Spleen (tissue), 11 donors: ENCODE measurements at regions not wholly inside any gene's neighbourhood (a gene's known extent, or its start where the extent isn't known, plus 50 kb on each side); places are given as distances from the start of the nearest gene placed in this dataset.

Experiments
- DNase-seq: peaks from one replicate; pipeline ENCODE4 v3.0.0-alpha.2; 2020
- H3K27ac ChIP-seq, 8 donors: fragments of 200-600 bp; sonication (generic) in 7 of 8; 1 replicate in 4 of 8; 2 replicates in 4 of 8; pipeline versions ENCODE4 v1.5.0 to v1.8.0; 2016 to 2021; ENCODE audit warnings: inconsistent platforms in 4 of 8, mild to moderate bottlenecking in 4 of 8, moderate library complexity in 1 of 8
- H3K27me3 ChIP-seq, 7 donors: fragments of 200-600 bp; sonication (generic) in 6 of 7; replicated peaks in 1 of 7; 1 replicate in 4 of 7; 2 replicates in 3 of 7; pipeline versions ENCODE4 v1.5.0 to v1.8.0; 2016 to 2021; ENCODE audit warnings: inconsistent platforms in 3 of 7, mild to moderate bottlenecking in 1 of 7
- H3K36me3 ChIP-seq, 6 donors: fragments of 200-600 bp; sonication (generic) in 5 of 6; 1 replicate in 4 of 6; 2 replicates in 2 of 6; pipeline versions ENCODE4 v1.5.0 to v1.8.0; 2016 to 2021; ENCODE audit warnings: inconsistent platforms in 2 of 6
- H3K4me1 ChIP-seq, 6 donors: fragments of 200-600 bp; sonication (generic) in 5 of 6; 1 replicate in 3 of 6; 2 replicates in 3 of 6; pipeline versions ENCODE4 v1.5.0 to v1.8.0; 2016 to 2021; ENCODE audit warnings: inconsistent platforms in 3 of 6
- H3K4me3 ChIP-seq, 8 donors: fragments of 200-600 bp; sonication (generic) in 7 of 8; 1 replicate in 4 of 8; 2 replicates in 4 of 8; pipeline versions ENCODE4 v1.5.0 to v1.8.0; 2016 to 2021; ENCODE audit warnings: inconsistent platforms in 4 of 8, mild to moderate bottlenecking in 4 of 8, moderate library complexity in 2 of 8
- H3K9me3 ChIP-seq, 8 donors: fragments of 200-600 bp; sonication (generic) in 7 of 8; 1 replicate in 4 of 8; 2 replicates in 4 of 8; pipeline versions ENCODE4 v1.5.0 to v1.8.0; 2016 to 2021; ENCODE audit warnings: inconsistent platforms in 4 of 8
- POLR2A ChIP-seq, 3 donors: fragments of 450-650 bp; IDR thresholded peaks; one replicate each; pipeline ENCODE4 v1.5.1; 2017; ENCODE audit warnings: antibody characterized with exemption in 3 of 3, mild to moderate bottlenecking in 1 of 3
- POLR2AphosphoS5 ChIP-seq, 3 donors: sonication (generic); formaldehyde crosslinking; IDR thresholded peaks; one replicate each; pipeline ENCODE4 v1.5.1; 2017; ENCODE audit warnings: antibody characterized with exemption in 3 of 3
- WGBS, 5 donors: extraction: QIAGEN DNeasy Blood & Tissue Kit in 3 of 5; methylation state at CpG; one replicate each; pipeline versions ENCODE4 v1.1.5 to v1.1.7; 2013 to 2018; 5-methylcytosine and 5-hydroxymethylcytosine counted together
- intact Hi-C: fragments of 100-400 bp; cut with DNase I; formaldehyde crosslinking; loops from one replicate; pipeline ENCODE4 v1.15.0; 2023; ENCODE audit warnings: low total_unique reads
- TF ChIP-seq, protein P1 (sequence below), 11 experiments: fragments of 200-600 bp in 7 of 11; fragments of 450-650 bp in 4 of 11; sonication (generic) in 4 of 11; IDR thresholded peaks in 8 of 11; conservative IDR thresholded peaks in 3 of 11; 1 replicate in 7 of 11; 2 replicates in 4 of 11; pipeline versions ENCODE4 v1.4.0 to v1.8.0; 2016 to 2021; ENCODE audit warnings: antibody characterized with exemption in 11 of 11, inconsistent platforms in 4 of 11, mild to moderate bottlenecking in 1 of 11
- donor health status: healthy with polysubstance abuse.
- donor health status: DM: no; HTN: no; CAD: no; lungs with moderate emphysema.
- donor health status: DM: no; HTN: no; CAD: no.
- donor health status: Bipolar disorder and iron deficiency.
- donor health status: healthy.
- donor health status: DM: no; HTN: no; CAD: no.
- donor health status: DM: yes; HTN: yes; CAD: no.

DNA sequence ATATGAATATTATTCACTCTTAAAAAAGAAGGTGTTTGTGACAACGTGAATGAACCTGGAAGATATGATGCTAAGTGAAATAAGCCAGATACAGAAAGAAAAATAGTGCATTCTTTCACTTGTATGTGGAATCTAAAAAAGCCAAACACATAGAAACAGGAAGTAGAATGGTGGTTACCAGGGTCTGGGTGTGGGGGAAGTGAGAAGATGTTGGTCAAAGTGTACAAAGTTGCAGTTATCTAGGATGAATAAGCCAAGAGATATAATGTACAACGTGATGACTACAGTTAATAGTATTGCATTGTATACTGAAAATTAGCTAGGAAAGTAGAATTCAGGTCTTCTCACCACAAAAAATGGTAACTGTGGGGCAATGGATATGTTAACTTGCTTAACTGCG lies 151.1 kb upstream of the HCRTR2 start:
- Histone ChIP-seq H3K27ac (no peak overlapping the region), H3K9me3 (peaks cover 0 to 7% (median 0%) of the 10 kb centered on the region in 8 donors), H3K27me3 (no peaks in the 10 kb centered on the region), H3K4me1 (no peaks in the 10 kb centered on the region), H3K4me3 (no peak overlapping the region), H3K36me3 (no peaks in the 10 kb centered on the region)
- 56 to 69% (median 58%) methylated on average over 3 of the region's 3 CpGs for WGBS, 5 donors
- TF ChIP-seq POLR2AphosphoS5 (IDR thresholded peaks at IDR 0.05) (no peak), POLR2A (IDR thresholded peaks at IDR 0.05) (no peak)
- TF ChIP-seq, protein P1, sequence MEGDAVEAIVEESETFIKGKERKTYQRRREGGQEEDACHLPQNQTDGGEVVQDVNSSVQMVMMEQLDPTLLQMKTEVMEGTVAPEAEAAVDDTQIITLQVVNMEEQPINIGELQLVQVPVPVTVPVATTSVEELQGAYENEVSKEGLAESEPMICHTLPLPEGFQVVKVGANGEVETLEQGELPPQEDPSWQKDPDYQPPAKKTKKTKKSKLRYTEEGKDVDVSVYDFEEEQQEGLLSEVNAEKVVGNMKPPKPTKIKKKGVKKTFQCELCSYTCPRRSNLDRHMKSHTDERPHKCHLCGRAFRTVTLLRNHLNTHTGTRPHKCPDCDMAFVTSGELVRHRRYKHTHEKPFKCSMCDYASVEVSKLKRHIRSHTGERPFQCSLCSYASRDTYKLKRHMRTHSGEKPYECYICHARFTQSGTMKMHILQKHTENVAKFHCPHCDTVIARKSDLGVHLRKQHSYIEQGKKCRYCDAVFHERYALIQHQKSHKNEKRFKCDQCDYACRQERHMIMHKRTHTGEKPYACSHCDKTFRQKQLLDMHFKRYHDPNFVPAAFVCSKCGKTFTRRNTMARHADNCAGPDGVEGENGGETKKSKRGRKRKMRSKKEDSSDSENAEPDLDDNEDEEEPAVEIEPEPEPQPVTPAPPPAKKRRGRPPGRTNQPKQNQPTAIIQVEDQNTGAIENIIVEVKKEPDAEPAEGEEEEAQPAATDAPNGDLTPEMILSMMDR (IDR thresholded peaks at IDR 0.05 in 8 of 11, conservative IDR thresholded peaks at IDR 0.05 in 3 of 11), result no peak
- intact Hi-C loops, result no loop called here
- DNase-seq, result no peak

- Histone ChIP-seq H3K36me3 (no peaks in the 10 kb centered on the region), H3K4me1 (no peaks in the 10 kb centered on the region)
- intact Hi-C loops, result no loop called here
Observed at GRCh38 chr6:55033016-55033546, 141.2 kb upstream of the HCRTR2 start.

GRCh38 chr6:55034752-55035151 lies 139.6 kb upstream of the HCRTR2 start:
- Histone ChIP-seq H3K4me1 (no peaks in the 10 kb centered on the region), H3K27me3 (no peaks in the 10 kb centered on the region), H3K27ac (no peak overlapping the region), H3K9me3 (peaks cover 0 to 30% (median 6%) of the 10 kb centered on the region in 8 donors), H3K36me3 (no peaks in the 10 kb centered on the region), H3K4me3 (no peak overlapping the region)
- 37 to 55% (median 43%) methylated on average over 3 of the region's 3 CpGs for WGBS, 5 donors
- intact Hi-C loops, result no loop called here
- DNase-seq, result no peak
- TF ChIP-seq POLR2A (IDR thresholded peaks at IDR 0.05) (no peak), POLR2AphosphoS5 (IDR thresholded peaks at IDR 0.05) (no peak)
- TF ChIP-seq, protein P1 (IDR thresholded peaks at IDR 0.05 in 8 of 11, conservative IDR thresholded peaks at IDR 0.05 in 3 of 11), result no peak

More at GRCh38 chr6:55033016-55033546, 141.2 kb upstream of the HCRTR2 start:
- Histone ChIP-seq H3K27me3 (no peaks in the 10 kb centered on the region), H3K9me3 (peaks cover 0 to 30% (median 8%) of the 10 kb centered on the region in 8 donors), H3K27ac (no peak overlapping the region), H3K4me3 (no peak overlapping the region)
- DNase-seq, result no peak
- TF ChIP-seq POLR2AphosphoS5 (IDR thresholded peaks at IDR 0.05) (no peak), POLR2A (IDR thresholded peaks at IDR 0.05) (no peak)
- TF ChIP-seq, protein P1 (IDR thresholded peaks at IDR 0.05 in 8 of 11, conservative IDR thresholded peaks at IDR 0.05 in 3 of 11), result no peak

- Histone ChIP-seq H3K4me1 (no peaks in the 10 kb centered on the region), H3K9me3 (peaks cover 0 to 11% (median 0%) of the 10 kb centered on the region in 8 donors), H3K27ac (no peak overlapping the region), H3K36me3 (no peaks in the 10 kb centered on the region), H3K4me3 (no peak overlapping the region), H3K27me3 (no peaks in the 10 kb centered on the region)
- intact Hi-C loops, result no loop called here
- no peak for TF ChIP-seq POLR2A (IDR thresholded peaks at IDR 0.05)
- TF ChIP-seq, protein P1 (IDR thresholded peaks at IDR 0.05 in 8 of 11, conservative IDR thresholded peaks at IDR 0.05 in 3 of 11), result no peak
- TF ChIP-seq POLR2AphosphoS5 (IDR thresholded peaks at IDR 0.05), result no peak
- no peak for DNase-seq
- WGBS, 5 donors, result 49 to 79% (median 61%) methylated on average over 3 of the region's 3 CpGs
Observed at GRCh38 chr6:55040102-55040848, 134.0 kb upstream of the HCRTR2 start.
